GM23248 (cell line): ENCODE measurements at regions not wholly inside any gene's neighbourhood (a gene's known extent, or its start where the extent isn't known, plus 50 kb on each side); places are given as distances from the start of the nearest gene placed in this dataset.

Experiments
- EZH2 ChIP-seq: fragments of 200-600 bp; sonication (generic); IDR thresholded peaks from 2 replicates; pipeline ENCODE4 v1.6.1; 2018; ENCODE audit warnings: antibody characterized with exemption, mild to moderate bottlenecking; ENCODE audit not compliant: insufficient read depth, poor library complexity, severe bottlenecking
- EZH2phosphoT487 ChIP-seq: fragments of 200-600 bp; sonication (generic); IDR thresholded peaks from 2 replicates; pipeline ENCODE4 v1.6.1; 2018; ENCODE audit warnings: antibody characterized with exemption, moderate library complexity, mild to moderate bottlenecking, low read depth; ENCODE audit not compliant: insufficient read depth

DNA sequence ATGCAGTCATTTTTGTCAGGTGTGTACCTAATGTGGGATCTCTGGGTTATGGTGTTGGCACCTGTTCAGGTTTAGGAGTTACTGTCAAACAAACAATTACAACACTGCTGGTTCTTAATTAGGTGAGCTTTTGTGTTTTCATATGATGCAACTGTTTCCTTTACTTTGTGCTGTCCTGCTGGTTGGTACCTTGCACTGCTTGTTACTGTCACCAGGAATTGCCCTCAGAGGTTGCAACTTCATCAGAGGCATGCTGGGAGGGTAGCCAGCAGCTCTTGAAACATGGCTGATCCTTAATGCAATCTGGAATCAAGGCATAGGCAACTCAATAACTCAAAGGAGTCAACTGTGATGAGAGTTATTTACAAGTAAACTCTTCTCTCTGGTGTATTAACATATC lies 400.3 kb downstream of the MIAT start:
- TF ChIP-seq EZH2 (no peak), EZH2phosphoT487 (no peak)
